A673 (cell line): ENCODE measurements at regions not wholly inside any gene's neighbourhood (a gene's known extent, or its start where the extent isn't known, plus 50 kb on each side); places are given as distances from the start of the nearest gene placed in this dataset.

ENCODE experiments used
- CTCF ChIP-seq: fragments of 300-800, 200-600 bp; sonication (generic); conservative IDR thresholded peaks from 2 replicates; pipeline ENCODE4 v1.5.1; 2017; ENCODE audit warnings: low read depth, mild to moderate bottlenecking, antibody characterized with exemption, low read length, moderate library complexity, mixed read lengths
- EZH2 ChIP-seq: fragments of 200-600 bp; sonication (generic); IDR thresholded peaks from 2 replicates; pipeline ENCODE4 v1.6.1; 2017; ENCODE audit warnings: borderline replicate concordance, low read depth, mild to moderate bottlenecking, mixed read lengths, antibody characterized with exemption, low read length; ENCODE audit not compliant: poor library complexity, severe bottlenecking

- TF ChIP-seq CTCF (no peak), EZH2 (no peak)
These were observed 157.7 kb upstream of the SERPINE2 start for GRCh38 chr2:224196810-224197209.
